ENCODE measurements at regions not wholly inside any gene's neighbourhood (a gene's known extent, or its start where the extent isn't known, plus 50 kb on each side); places are given as distances from the start of the nearest gene placed in this dataset.
A peak's percentile ranks its signal among the peaks of the same experiment; 100 is the strongest.
"Not testable (repeated sequence)": the region's sequence is repeated elsewhere in the genome, so short reads cannot be mapped to it uniquely, and the experiment has no call there.

DNA sequence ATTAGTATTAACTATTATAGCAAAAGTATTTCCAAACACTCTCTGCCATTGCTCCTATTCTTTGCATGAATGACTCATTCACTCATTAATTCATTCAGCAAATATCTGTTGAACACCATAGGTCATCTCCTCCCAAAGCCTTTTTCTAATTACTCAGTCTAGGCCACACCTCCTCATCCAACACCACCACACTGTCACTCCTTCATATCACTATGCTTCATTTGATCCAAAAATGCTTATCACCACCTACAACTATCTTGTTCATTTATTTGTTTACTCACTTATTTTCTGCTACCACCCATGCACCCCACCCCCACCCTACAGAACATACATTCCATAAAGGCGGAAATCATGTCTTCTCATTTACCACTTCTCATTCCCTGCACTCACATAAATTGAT lies 94.4 kb upstream of the TNFSF4 start:
- 93% methylated on average over 1 of the region's 1 CpG for WGBS
- Histone ChIP-seq H3K4me3 (ENCODE audit: low read length) (no peak overlapping the region), H3K4me1 (ENCODE audit: insufficient read depth, low read length) (peaks cover 26% of the 10 kb centered on the region), H3K9me3 (ENCODE audit: insufficient read depth, low read depth, low read length) (no peaks in the 10 kb centered on the region), H3K36me3 (ENCODE audit: insufficient read depth, low read length) (no peaks in the 10 kb centered on the region), H3K27me3 (ENCODE audit: insufficient read depth, low read length) (no peaks in the 10 kb centered on the region), H3K9ac (ENCODE audit: low read depth, low read length) (no peak overlapping the region), H3K27ac (ENCODE audit: low read depth, low read length) (no peak overlapping the region)

DNA sequence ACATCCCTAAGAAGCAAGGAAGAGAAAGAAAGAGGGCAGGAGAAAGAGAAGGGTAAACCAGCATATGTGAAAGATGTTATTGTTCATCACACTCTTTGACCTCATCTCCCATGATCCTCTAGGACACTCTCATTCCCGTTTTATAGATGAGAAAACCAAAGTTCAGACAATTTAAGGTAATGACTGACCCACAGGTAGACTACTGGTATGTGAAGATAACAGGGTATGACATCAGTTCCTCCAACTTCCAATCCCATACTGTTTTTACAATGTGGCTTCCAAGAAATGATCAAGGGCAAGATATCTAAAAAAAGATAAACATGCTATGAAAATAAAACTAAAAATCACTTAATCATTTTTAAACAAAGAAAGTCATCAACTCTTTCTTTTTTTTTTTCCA lies 95.2 kb upstream of the TNFSF4 start:
- no peaks in the 10 kb centered on the region for H3K9me3 ChIP-seq (ENCODE audit: insufficient read depth, low read depth, low read length)
- peaks cover 26% of the 10 kb centered on the region for H3K4me1 ChIP-seq (ENCODE audit: insufficient read depth, low read length)
- H3K27me3 ChIP-seq (ENCODE audit: insufficient read depth, low read length), result no peaks in the 10 kb centered on the region
- no peaks in the 10 kb centered on the region for H3K36me3 ChIP-seq (ENCODE audit: insufficient read depth, low read length)
- WGBS, result 100% methylated on average over 1 of the region's 1 CpG
- H3K27ac ChIP-seq (ENCODE audit: low read depth, low read length), result no peak overlapping the region
- H3K4me3 ChIP-seq (ENCODE audit: low read length), result no peak overlapping the region
- no peak overlapping the region for H3K9ac ChIP-seq (ENCODE audit: low read depth, low read length)

DNA sequence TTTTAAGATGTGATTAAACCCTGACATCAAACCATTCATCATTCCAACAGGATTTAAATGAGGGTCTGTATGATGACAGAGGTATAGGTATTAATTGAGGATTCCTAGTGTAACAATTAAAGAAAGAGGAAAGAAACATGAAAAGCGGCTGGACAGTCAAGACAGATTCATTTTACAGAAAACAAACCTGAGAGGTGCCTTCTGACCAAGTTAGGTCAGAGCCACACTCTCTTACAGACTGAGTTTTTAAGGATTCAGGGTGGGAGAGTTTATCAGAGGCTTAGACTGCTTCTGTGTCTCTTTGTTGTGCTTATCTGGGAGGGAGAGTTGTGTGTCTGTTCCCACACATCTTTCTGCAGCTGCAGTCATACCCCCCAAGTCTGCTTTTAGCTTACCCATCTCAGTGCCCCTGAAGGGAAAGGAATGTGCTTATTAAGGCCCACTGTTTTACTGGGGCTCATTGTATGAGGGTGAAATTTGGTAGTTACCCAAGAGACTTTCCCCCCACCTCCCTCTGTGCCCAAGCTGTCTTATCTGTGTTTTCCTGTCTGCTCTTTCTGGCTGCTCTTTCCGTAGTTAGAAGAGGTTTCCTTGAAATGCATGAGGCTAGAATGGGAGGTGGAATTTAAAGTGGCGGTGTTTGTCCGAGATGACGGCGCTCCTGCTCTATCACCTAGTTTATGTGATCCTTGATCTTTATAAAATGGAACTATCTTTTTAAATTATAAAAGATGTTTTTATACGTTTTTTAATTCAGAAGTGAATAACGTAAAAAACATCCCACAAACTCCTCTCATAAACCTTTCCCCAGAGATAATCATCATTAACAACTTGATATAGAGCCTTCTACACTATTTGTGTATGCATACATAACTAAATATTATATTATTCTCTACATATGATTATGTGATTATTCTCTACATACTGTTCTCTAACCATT lies 96.0 kb upstream of the TNFSF4 start:
- Histone ChIP-seq H3K9me3 (ENCODE audit: insufficient read depth, low read depth, low read length) (no peaks in the 10 kb centered on the region), H3K27ac (ENCODE audit: low read depth, low read length) (0 out of 2 replicates have a peak overlapping the region, but pooled peaks have one; percentile 19), H3K9ac (ENCODE audit: low read depth, low read length) (no peak overlapping the region; the same call in 1 of the 2 replicates), H3K4me3 (ENCODE audit: low read length) (no peak overlapping the region), H3K27me3 (ENCODE audit: insufficient read depth, low read length) (no peaks in the 10 kb centered on the region), H3K4me1 (ENCODE audit: insufficient read depth, low read length) (peaks cover 24% of the 10 kb centered on the region), H3K36me3 (ENCODE audit: insufficient read depth, low read length) (no peaks in the 10 kb centered on the region)
- WGBS, result 72% methylated on average over 4 of the region's 8 CpGs

DNA sequence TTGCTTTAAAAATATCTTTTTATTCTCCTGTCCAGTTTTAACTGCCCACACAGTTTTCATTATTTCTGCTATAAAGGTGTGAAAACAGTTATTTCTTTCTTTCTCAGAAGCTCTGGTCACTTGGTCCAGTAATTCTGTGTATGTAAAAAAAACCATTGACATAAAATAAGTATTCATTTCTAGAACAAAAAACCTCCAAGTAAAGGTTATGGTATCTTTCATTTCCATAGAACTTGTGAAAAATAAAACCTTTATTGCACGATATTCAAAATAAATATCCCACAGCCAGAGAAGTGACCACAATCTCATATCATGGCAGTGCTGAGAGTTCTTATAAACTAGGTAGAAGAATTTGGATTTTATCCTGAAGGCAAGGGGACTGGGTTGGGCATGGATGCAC lies 96.9 kb upstream of the TNFSF4 start:
- Histone ChIP-seq H3K27me3 (ENCODE audit: insufficient read depth, low read length) (no peaks in the 10 kb centered on the region), H3K4me1 (ENCODE audit: insufficient read depth, low read length) (peaks cover 17% of the 10 kb centered on the region), H3K9me3 (ENCODE audit: insufficient read depth, low read depth, low read length) (no peaks in the 10 kb centered on the region), H3K4me3 (ENCODE audit: low read length) (no peak overlapping the region), H3K27ac (ENCODE audit: low read depth, low read length) (no peak overlapping the region), H3K9ac (ENCODE audit: low read depth, low read length) (no peak overlapping the region), H3K36me3 (ENCODE audit: insufficient read depth, low read length) (no peaks in the 10 kb centered on the region)
- WGBS, result no CpG with 5 or more reads among the region's 1 CpG

DNA sequence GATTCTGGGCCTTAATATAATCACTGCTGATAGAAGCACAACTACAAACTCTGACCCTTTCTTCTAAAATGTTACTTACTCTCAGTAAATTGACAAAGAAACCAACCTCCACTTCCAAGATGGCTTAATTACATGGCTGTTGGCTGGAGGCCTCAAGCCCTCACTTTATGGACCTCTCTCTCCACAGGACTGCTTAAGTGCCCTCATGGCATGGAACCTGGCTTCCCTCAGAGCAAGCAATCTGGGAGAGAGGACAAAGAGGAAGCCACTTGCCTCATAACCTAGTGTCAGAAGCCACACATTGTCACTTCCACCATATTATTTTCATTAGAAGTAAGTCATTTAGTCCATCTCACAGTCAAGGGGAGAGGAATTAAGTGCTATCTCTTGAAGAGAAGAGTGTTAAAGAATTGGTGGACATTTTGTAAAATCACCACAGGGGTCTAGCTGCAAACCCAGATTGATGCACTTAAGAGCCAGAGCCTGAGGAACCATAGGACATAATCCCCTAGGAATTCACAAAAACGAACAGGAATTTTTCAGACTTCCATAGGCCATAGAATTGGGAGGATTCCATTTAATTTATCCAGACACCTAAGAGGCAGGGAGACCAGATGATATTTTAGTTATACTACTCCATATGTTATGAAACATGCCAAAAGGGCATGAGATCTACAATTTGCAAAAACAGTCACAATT lies 97.5 kb upstream of the TNFSF4 start:
- H3K4me3 ChIP-seq (ENCODE audit: low read length), result no peak overlapping the region
- no peak overlapping the region for H3K27ac ChIP-seq (ENCODE audit: low read depth, low read length)
- no peaks in the 10 kb centered on the region for H3K36me3 ChIP-seq (ENCODE audit: insufficient read depth, low read length)
- no peak overlapping the region for H3K9ac ChIP-seq (ENCODE audit: low read depth, low read length)
- H3K4me1 ChIP-seq (ENCODE audit: insufficient read depth, low read length), result peaks cover 17% of the 10 kb centered on the region
- H3K9me3 ChIP-seq (ENCODE audit: insufficient read depth, low read depth, low read length), result no peaks in the 10 kb centered on the region
- H3K27me3 ChIP-seq (ENCODE audit: insufficient read depth, low read length), result no peaks in the 10 kb centered on the region
- 80% methylated on average over 1 of the region's 1 CpG for WGBS

DNA sequence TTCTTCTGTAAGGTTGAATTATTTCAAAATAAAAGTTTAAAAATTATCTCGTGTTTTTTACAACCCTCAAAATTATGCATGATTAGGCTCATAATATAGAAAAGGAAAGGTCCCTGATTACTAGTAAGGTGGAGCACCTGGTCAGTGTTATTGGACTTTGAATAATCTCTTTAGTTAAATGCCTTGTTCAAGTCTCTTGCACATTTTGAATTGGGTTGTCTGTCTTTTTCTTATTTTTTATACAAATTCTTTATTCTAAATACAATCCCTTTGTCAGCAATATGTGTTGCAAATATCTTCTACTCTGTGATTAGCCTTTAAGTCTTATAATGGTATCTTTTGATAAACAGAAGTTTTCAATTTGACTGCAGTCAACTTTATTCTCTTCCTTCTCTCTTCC lies 100.7 kb upstream of the TNFSF4 start:
- Histone ChIP-seq H3K4me3 (ENCODE audit: low read length) (no peak overlapping the region), H3K9me3 (ENCODE audit: insufficient read depth, low read depth, low read length) (no peaks in the 10 kb centered on the region), H3K27ac (ENCODE audit: low read depth, low read length) (no peak overlapping the region), H3K36me3 (ENCODE audit: insufficient read depth, low read length) (no peaks in the 10 kb centered on the region), H3K9ac (ENCODE audit: low read depth, low read length) (no peak overlapping the region), H3K27me3 (ENCODE audit: insufficient read depth, low read length) (no peaks in the 10 kb centered on the region), H3K4me1 (ENCODE audit: insufficient read depth, low read length) (peaks cover 11% of the 10 kb centered on the region)
- no CpG with 5 or more reads among the region's 1 CpG for WGBS

DNA sequence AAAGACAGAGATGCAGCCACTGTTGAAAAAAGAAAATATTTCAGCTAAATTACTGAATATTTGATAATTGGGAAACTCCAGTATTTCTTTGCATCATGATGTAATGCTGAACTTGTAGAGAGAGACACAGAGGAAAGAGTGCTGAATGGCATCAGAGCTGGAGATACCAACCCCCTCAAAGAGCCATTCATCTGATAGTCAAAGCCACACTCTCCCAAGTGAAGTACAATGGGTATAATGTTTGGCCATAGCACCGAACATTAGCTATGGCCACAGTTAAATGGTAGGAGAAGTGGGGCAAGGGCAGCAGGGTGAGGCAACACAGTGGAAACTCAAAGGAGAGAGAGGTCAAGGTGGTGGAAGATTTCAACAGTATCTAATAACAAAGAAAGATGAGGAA lies 107.5 kb upstream of the TNFSF4 start:
- 85% methylated on average over 1 of the region's 1 CpG for WGBS

DNA sequence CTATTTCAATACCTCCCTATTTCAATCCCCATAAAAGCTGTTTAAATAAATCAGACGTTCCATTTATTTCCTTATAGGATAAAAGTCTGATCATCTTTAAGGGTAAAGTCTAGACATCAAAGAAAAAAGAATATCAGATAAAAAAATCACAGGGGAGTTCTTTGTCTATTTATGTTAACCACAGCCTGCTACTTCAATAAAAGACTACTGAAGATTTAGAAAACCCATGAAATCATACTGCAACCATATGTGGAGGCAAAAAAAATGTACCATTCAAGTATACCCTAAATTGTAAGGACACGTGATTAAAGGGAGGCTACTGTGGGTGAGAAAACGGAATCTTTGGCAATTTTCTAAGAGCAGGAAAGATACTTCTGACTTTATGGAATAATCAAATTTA lies 108.2 kb upstream of the TNFSF4 start:
- Histone ChIP-seq H3K4me1 (ENCODE audit: insufficient read depth, low read length) (no peaks in the 10 kb centered on the region), H3K27me3 (ENCODE audit: insufficient read depth, low read length) (no peaks in the 10 kb centered on the region), H3K27ac (ENCODE audit: low read depth, low read length) (no peak overlapping the region), H3K36me3 (ENCODE audit: insufficient read depth, low read length) (no peaks in the 10 kb centered on the region), H3K4me3 (ENCODE audit: low read length) (no peak overlapping the region), H3K9ac (ENCODE audit: low read depth, low read length) (no peak overlapping the region), H3K9me3 (ENCODE audit: insufficient read depth, low read depth, low read length) (no peaks in the 10 kb centered on the region)
- WGBS, result 100% methylated on average over 2 of the region's 3 CpGs

More for the DNA sequence above, 107.5 kb upstream of the TNFSF4 start:
- H3K9me3 ChIP-seq (ENCODE audit: insufficient read depth, low read depth, low read length), result no peaks in the 10 kb centered on the region
- no peaks in the 10 kb centered on the region for H3K36me3 ChIP-seq (ENCODE audit: insufficient read depth, low read length)
- no peak overlapping the region for H3K4me3 ChIP-seq (ENCODE audit: low read length)
- H3K4me1 ChIP-seq (ENCODE audit: insufficient read depth, low read length), result no peaks in the 10 kb centered on the region
- no peak overlapping the region for H3K9ac ChIP-seq (ENCODE audit: low read depth, low read length)
- H3K27me3 ChIP-seq (ENCODE audit: insufficient read depth, low read length), result no peaks in the 10 kb centered on the region
- H3K27ac ChIP-seq (ENCODE audit: low read depth, low read length), result no peak overlapping the region

DNA sequence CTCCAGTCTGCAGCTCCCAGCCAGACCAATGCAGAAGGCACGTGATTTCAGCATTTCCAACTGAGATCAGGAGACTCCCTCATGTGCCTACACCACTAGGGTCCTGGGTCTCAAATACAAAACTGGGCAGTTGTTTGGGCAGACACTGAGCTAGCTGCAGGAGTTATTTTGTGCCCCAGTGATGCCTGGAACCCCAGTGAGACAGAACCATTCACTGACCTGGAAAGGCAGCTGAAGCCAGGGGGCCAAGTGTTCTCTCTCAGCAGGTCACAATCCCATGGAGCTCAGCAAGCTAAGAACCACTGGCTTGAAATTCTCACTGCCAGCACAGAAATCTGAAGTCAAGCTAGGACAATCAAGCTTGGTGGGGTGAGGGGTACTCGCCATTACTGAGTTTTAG lies 111.7 kb upstream of the TNFSF4 start:
- 89% methylated on average over 2 of the region's 2 CpGs for WGBS

DNA sequence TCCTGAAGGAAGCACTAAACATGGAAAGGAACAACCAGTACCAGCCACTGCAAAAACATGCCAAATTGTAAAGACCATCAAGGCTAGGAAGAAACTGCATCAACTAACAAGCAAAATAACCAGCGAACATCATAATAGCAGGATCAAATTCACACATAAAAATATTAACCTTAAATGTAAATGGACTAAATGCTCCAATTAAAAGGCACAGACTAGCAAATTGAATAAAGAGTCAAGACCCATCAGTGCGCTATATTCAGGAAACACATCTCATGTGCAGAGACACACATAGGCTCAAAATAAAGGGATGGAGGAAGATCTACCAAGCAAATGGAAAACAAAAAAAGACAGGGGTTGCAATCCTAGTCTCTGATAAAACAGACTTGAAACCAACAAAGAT lies 117.2 kb upstream of the TNFSF4 start:
- WGBS, result 100% methylated on average over 1 of the region's 2 CpGs
- H3K9ac ChIP-seq (ENCODE audit: low read depth, low read length), result not testable (repeated sequence)

More for the DNA sequence above, 111.7 kb upstream of the TNFSF4 start:
- H3K27me3 ChIP-seq (ENCODE audit: insufficient read depth, low read length), result no peaks in the 10 kb centered on the region
- H3K27ac ChIP-seq (ENCODE audit: low read depth, low read length), result no peak overlapping the region
- no peak overlapping the region for H3K4me3 ChIP-seq (ENCODE audit: low read length)
- H3K9me3 ChIP-seq (ENCODE audit: insufficient read depth, low read depth, low read length), result no peaks in the 10 kb centered on the region
- H3K9ac ChIP-seq (ENCODE audit: low read depth, low read length), result no peak overlapping the region
- H3K4me1 ChIP-seq (ENCODE audit: insufficient read depth, low read length), result no peaks in the 10 kb centered on the region
- H3K36me3 ChIP-seq (ENCODE audit: insufficient read depth, low read length), result no peaks in the 10 kb centered on the region

DNA sequence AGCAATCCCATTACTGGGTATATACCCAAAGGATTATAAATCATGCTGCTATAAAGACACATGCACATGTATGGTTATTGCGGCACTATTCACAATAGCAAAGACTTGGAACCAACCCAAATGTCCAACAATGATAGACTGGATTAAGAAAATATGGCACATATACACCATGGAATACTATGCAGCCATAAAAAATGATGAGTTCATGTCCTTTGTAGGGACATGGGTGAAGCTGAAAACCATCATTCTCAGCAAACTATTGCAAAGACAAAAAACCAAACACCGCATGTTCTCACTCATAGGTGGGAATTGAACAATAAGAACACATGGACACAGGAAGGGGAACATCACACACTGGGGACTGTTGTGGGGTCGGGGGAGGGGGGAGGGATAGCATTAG lies 120.9 kb upstream of the TNFSF4 start:
- not testable (repeated sequence) for H3K27me3 ChIP-seq (ENCODE audit: insufficient read depth, low read length); H3K9me3 ChIP-seq (ENCODE audit: insufficient read depth, low read depth, low read length); H3K4me1 ChIP-seq (ENCODE audit: insufficient read depth, low read length); H3K36me3 ChIP-seq (ENCODE audit: insufficient read depth, low read length); H3K27ac ChIP-seq (ENCODE audit: low read depth, low read length); H3K9ac ChIP-seq (ENCODE audit: low read depth, low read length); H3K4me3 ChIP-seq (ENCODE audit: low read length)
- 83% methylated on average over 1 of the region's 3 CpGs for WGBS

More for the DNA sequence above, 117.2 kb upstream of the TNFSF4 start:
- H3K4me3 ChIP-seq (ENCODE audit: low read length); H3K27ac ChIP-seq (ENCODE audit: low read depth, low read length); H3K27me3 ChIP-seq (ENCODE audit: insufficient read depth, low read length); H3K36me3 ChIP-seq (ENCODE audit: insufficient read depth, low read length); H3K9me3 ChIP-seq (ENCODE audit: insufficient read depth, low read depth, low read length); H3K4me1 ChIP-seq (ENCODE audit: insufficient read depth, low read length): not testable (repeated sequence)
